ENCODE measurements at regions not wholly inside any gene's neighbourhood (a gene's known extent, or its start where the extent isn't known, plus 50 kb on each side); places are given as distances from the start of the nearest gene placed in this dataset.

DNA sequence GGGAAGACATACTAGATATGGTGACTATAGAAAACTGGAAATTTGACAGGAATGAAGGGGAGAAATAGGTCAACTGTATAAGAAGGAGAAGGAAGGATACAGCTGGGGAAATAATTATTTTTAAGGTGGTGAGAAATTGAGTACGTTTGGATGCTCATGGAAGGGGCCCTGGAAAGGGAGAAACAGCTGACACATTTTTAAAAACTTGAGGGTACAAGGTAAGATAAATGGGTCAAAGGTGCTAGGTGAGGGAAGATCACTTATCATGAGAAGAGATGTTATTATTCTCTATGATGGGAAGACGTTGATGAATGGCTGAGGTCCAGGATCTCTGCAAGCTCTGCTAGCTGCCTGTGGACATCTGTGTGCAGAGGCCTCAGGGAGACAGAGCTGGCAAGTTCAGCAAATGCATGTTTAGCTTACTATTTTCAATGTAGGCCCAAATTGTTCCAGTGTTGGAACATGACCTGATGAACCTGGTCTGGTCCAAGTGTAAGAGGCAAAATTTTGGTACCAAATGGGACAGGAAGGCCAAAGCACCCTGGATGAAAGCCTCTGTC is 181.7 kb downstream of the MTRR start:
- no peak for DNase-seq

DNA sequence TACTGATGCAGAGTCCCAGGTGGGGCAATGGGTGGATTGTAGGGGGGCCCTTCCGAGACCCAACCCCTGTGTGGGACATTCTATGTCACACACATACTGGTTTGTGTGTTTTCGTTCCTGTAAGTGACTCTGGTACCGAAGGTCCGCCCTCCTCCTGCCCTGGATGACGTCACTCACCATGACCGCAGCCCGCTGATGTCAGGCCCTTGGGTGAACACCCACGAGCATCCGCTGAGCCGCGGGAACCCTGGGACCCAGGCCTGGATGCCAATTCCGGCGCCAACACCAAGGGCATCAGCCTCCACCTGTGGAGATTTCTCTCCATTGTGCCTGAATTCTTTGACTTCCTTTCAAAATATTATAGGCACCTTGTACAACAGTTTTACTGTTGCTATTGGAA is 184.3 kb downstream of the MTRR start:
- DNase-seq: no peak

DNA sequence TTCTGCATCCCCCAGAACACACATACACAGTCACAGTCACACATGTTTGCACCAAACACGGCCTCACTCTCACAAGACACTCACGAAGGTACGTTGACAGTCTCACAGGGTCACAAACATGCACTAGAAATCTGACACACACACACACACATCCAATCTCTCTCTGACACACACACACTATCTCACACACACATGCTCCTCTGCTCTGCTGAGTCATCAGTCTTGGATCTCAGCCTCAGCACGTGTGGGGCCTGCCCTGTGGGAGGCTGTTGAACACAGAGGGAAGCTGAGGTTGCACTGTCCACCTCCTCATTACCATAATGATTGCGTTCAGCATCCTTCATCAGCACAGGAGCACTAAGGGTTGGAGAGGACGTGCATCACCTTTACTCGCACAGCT is 188.8 kb downstream of the MTRR start:
- no peak for DNase-seq

DNA sequence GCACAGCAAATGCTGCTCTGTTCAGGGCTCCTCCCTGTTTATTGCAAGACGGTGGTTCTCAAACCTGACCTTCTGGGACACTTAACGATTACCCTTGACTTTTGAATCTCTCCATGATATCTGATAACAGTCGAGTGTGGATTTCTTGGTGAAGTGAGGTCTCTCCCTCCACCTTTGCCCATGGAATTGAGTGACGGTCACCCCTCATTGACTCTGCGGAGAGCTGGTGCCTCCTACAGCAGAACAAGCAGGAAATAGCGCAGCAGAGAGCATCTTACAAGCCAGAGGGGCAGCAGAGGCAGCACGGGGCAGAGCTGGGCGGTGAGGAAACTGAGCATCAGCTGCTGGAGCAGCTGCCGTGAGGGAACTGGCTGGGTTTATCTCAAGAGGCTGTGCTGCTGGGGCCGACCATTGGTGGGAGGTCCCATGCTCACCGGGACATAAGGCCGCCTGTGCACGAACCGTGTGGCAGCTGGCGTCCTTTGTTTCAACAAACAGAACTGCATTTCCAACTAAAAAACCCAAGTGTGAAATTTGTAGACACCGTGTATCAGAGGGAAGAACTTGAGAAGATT is 189.8 kb downstream of the MTRR start:
- DNase-seq: no peak

DNA sequence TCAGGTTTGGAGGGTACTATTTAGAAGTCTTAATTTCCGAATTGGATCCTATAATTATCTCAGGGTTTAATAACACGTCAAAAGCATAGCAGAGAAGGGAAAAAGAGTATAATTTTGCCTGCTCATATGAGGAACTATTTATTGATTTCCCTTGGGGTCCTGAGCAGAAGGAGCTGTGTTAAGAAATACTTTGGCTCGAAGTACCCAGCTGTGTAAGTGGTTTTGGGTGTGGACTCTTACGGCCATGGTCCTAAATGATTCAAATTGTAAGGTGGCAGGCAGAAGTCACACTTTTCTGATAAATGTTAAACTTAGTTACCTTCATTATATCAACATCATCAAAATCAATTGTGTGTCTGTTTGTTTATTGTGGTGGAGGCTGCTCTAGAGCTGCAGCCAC is 190.4 kb downstream of the MTRR start:
- DNase-seq: no peak

DNA sequence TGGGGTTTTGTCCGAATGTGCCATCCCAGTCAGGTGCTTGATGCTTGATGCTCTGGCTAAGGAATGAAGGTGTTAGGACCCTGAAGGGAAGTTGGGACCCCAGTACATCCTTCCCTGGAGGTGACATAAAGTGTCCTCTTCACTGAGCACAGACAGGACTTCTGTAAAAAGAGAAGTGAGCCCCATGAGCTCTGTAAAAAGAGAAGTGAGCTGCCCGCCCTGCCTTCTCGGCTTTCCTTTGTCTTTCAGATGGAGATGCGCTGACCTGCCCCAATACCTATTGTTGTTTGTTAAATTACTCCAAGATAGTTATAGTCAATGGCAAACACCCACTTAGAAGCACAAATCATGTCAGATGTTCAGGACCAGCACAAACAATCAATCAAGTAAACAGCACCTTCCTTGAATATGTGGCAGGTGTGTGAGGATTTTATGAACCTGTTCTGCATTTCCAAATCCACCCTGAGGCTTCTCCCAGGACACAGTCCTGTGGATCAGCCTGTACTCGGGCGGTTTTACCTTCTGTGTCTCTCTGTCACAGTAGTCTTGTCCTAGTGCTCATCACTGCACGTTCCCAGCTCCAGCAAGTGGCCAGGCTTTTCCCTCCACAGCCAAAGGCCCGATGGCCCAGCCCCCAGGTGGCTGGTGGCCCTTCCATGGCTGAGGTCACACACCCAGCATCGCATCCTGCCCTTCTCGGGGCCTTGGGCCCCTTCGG is 191.4 kb downstream of the MTRR start:
- no peak for DNase-seq

DNA sequence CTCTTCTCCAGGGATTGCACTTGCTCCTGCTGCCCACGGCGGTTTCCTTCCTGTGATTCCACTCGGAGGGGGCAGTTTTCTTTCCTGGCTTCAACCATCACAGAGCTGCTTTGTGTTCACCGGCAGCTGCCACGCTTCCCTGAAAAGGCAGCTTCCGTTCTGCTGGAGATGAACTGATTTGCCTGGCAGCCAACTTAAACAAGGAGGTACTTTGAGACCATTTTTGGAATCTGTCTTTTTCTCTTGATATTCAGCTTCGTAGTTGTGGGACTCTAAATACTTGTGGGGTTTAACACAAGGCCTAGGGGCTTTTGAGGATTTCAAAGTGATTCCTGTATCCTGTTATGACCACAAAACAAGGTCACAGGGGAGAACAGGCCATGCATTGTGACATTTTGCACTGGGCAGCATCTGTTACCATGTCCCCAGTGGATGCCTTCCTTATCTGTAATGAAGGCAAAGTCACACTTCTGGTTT is 192.0 kb downstream of the MTRR start:
- DNase-seq: no peak

DNA sequence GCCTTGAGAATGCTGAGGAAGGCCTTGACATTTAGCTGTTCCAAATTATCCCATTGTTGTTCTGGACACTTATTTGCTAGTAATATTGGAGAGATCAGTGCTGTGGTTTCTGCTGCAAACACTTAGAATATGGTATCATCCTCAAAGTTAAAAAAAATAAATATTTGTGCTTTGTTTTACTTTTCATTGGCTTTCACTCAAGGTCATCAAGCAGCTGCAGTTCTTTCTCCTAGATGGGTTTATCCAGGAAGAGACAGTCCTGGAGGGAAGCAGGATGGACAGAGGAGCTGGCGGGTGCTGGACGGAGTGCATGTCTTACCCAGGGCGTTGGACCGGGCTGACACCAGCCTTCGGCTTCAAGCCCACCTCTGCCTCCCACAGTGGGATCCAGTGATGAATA is 193.6 kb downstream of the MTRR start:
- no peak for DNase-seq

DNA sequence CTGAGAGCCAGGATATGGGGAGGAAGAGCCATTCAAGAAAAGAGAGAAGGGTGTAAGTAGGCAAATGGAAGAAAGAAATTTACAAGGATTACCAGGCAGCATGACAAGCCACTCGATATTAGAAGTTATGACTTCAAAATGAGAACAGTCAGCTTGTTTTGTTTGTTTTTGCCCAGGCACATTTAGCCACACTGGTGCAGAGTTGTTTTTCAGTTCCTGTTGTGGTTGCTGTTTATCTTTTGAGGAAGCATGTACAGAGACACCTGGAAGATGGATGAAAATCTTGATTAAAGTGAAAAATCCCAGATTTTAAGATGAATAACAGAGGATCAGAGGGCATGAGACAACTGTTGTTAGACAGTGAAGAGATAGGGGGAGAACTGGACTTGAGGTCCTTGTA is 199.1 kb downstream of the MTRR start:
- DNase-seq: no peak

DNA sequence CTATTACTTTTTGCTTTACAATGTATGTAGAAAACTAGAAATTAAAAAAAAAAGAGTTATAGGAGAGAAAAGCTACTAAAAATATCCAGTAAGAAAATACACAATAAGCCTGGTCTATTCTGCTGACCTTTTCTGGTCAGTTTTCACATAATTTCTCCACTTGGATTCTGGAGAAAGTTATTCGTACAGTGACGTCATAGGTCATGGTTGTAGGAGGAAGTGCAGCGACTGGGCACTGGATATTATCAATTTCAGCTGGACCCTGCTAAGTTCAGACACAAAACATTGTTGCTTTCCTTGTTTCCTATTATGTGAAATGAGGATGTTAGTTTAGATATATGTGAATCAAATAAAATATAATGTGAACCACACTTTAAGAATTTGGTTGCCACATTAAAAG is 201.2 kb downstream of the MTRR start:
- DNase-seq: no peak

DNA sequence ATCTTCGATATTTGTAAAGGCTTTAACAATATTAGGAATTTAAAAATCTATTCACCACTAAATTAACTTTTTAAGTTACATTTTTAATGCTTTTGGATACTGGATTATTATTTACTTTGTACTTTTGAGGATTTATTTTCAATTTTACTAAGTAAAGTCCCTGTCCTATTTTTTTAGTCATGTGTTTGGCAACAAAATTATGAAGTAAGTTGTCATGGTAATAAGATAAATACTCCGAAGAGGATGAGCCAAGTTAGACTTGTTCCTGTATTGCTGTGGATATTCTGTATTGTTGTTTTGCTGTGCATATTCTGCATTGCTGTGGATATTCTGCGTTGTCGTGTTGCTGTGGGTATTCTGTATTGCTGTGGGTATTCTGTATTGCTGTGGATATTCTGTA is 210.1 kb downstream of the MTRR start:
- DNase-seq: no peak

DNA sequence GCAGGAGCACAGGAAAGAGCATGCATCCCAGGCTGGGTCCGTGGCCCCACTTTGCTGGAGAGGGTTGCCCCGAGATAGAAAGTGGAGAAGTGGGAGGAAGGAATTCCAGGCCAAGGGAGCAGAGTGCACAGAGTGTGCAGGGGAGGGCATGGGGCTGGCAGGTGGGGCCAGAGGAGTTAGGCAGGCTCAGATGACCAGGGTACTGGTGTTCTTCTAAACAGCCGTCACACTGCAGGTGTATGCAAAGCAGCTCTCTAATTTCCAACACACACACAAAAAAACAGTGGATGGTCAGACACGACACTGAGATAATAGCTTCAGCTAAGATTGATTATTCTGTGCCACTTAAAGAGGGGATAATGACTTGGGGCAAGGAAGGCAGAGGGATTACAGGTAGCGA is 212.2 kb downstream of the MTRR start:
- DNase-seq: no peak

DNA sequence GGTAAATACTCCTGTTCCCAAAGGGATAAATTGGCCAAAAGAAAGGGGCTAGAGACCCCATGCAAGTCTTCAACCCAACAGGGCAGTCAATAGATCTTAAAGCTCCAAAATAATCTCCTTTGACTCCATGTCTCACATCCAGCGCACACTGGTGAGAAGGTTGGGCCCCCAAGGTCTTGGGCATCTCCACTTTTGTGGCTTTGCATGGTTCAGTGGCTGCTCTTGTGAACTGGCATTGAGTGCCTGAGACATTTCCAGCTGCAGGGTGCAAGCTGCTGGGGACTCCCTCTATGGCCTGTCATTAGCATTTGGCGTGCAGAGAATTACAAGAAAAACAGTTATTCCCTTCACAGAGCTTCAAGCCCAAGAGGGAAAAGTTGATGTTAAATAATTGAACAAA is 224.7 kb downstream of the MTRR start:
- no peak for DNase-seq

DNA sequence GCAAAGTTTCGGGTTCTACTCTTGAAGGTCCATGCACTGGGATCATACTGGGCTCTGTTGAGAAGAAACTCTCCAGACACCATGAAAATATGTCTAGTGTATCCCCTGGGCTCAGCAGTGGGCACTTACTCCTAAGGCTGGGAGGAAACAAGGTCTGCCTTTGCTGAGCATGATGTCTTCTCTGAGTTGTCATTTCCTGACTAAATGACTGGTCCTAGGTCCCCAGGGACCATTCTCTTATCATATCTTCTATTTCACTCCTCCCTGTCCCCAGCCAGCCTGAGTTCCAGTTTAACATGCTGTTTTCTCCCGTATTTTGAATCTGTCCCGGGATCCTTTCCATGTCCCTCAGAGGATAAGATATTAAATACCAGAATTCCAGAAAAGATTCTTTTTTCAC is 225.4 kb downstream of the MTRR start:
- DNase-seq: no peak

DNA sequence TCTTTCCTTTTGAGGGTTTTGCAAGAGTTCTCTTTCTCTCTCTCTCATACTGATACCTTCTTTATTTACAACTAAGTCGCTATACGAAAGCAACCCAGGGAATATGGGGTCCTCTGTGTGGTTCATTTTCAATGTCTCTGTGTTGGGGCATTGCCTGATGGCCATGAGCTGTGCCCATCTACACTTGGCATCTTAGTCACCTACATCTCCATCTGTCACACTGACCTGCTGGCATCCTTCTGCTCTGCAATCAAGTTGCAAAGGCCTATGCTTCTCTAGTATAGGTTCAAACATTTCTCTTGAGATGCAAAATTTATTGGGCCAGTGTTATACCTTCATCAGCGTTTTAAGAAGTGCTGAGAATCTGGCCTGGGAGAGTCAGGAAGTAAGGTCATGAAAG is 228.2 kb downstream of the MTRR start:
- no peak for DNase-seq

DNA sequence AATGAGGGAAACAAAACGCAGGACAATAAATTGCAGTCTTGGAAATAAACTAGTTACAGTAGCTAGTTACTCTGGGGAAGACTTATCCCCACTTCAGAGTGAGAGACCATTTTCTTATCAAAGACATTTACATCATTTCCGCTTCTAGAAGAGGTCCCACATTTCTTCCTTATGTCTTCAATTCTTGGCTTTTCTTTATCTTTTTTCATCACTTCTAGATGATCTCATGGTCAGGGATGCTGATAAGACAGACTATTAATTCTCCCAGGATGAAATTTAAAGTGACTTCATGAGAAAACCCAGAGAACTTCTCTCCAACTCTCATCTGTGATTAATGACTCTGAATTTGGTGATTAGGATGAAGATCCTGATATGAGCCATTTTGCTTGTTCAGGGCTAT is 229.1 kb downstream of the MTRR start:
- no peak for DNase-seq

DNA sequence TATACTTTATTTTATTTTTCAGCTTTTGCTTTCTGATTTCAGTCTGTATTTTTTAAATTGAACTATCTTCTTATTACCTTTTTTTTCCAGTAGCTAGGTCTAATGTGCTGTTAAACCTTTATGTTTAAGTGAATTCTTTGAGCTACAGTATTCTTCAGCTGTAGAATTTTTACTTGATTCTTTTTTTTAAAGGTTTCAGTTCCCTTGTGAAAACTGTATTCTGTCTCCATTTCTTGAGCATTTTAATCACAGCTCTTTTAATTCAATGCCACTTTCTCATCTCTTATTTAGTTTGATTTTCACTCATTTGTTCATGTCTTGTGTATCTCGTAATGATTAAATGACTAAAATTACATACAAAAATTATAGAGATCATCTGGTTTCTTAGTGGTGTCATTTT is 233.8 kb downstream of the MTRR start:
- no peak for DNase-seq

DNA sequence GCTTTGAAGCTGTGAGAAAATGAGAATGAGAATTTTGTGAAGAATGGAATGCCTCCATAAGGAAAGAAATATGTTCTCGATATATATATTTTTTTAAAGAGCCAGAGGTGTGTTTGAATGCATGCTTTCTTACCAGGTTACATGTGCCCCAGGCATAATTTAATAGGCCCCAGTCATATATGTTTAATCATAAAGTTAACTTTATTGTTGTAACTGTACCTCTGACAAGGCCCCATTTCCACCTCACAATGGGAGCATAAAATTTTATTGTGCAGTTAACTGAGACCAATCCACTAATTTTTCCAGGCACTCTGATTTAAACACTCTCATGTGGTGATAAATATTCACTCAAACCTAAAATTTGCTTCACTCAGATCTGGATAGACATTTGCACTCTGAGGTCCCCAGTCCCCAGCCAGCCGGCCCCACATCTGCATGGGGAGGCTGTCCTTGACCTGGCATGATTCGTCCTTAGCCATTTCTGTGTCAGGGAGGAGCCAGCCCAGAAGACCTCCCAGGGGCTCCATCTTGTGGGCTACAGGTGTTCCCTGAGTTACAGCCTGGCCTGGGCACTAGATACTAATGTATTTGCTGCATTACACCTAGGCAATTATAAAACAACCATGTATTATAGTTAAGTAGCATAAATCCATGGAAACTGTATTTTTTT is 245.8 kb downstream of the MTRR start:
- no peak for DNase-seq

DNA sequence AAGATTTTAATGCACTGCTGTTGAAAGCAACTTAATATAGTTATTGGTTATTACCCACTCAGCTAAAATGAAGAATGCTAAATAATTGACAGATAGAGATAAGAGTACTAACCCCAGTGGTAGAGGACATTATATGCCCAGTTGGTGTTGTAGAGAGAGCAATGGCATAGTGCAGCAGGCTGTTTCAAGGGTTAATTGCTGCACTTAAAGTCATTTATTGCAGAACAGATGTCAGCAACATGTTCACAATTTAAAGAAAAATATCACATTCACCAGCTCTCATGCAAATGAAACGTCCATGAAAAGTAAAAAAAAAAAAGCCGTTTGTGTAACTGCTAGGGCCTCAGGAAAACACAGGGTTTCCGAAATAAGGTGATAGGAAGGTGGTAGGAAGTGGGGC is 254.6 kb downstream of the MTRR start:
- DNase-seq: no peak

DNA sequence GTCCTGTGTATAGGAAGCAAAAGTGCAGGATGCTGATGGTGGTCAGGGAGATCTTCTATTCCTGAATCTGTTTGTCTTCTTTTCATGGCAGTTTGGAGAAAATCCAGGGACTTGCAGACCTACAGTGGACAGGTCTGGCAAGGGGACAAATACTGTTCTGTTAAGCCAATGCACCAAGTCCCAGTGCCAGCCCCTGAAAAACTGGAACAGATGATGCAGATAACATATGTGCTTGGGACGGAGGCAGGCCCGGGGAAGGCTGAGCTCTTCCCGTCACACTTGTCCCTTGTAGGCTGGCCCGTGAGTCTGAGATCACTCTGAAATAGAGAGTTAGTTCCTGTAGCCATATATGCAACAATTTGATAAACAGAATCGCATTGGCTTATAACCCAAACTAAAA is 265.7 kb downstream of the MTRR start:
- no peak for DNase-seq

DNA sequence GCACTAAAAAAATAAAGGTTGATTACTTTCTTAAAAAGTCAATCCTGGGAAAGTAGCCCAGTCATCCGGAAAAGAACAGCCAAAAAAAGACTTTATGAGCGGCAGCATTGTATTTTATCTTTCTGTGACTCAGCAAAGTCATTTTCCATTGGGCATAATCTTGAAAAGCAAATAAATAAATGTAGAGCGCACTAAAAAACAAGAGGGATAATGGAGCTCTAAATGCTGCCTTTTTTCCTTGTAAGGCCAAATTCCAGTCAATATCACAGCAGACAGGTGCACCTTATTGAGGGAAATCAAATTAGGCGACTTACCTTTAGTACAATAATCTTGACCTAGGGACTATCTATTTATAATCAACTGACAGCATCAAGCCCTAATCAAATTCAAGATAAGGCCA is 266.8 kb downstream of the MTRR start:
- no peak for DNase-seq

DNA sequence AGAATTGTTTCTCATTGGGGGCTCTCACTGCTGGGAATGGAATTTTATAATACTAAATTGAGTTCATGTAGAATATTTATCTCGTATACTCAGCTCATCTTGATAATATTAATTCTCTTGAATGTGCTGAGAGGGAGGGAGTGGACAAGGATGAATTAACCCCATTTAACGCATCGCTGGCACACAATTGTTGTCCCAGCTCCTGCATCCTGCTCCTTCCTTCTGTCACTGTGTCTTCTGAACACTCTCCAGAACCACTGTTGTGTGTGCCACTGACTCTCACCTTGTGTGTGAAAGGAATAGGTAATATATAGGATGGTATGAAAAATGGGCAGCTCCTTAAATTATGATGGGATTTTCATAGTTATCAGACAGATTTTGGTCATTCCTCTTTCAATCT is 267.3 kb downstream of the MTRR start:
- DNase-seq: no peak

DNA sequence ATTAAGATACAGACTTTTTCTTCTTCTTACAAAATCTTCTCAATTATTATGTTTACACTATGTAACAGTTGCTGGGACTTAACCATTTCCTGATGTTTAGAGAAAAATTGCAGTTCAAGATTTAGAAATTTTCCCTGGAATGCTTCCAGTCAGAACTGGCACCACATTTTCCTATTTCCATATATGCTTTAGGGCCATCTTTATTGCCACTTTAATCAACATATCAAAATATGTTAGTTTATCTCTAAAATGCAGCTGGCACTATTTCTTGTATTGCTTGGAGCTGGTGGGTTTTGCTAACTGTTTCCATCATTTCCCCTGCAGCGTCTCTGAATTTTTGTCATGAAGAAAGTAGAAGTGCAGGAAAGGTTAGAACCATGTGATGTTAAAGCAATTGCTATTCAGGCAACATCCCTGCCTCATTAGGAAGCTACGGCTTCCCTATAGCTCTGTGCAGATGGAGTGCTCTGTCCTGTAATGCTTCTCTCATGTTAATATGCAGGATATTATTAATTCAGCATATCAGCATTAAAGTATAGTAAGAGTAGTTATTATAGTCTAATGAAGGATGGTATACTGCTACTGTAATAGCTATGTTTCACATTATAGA is 269.1 kb downstream of the MTRR start:
- no peak for DNase-seq

DNA sequence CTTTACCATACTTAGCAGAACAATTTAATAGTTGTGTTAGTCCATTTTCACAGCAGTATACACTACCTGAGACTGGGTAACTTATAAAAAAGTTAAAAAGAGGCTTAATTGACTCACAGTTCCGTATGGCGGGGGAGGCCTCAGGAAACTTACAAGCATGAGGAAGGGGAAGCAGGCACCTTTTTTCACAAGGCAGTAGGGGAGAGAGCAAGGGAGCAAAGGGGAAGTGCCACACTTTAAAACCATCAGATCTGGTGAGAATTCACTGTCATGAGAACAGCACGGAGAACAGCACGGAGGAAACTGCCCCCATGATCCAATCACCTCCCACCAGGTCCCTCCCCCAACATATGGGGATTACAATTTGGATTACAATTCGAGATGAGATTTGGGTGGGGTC is 269.9 kb downstream of the MTRR start:
- DNase-seq: no peak
